GM21529 (cell line): ENCODE measurements at regions not wholly inside any gene's neighbourhood (a gene's known extent, or its start where the extent isn't known, plus 50 kb on each side); places are given as distances from the start of the nearest gene placed in this dataset.

Experiments used
- ATAC-seq: cut with Tn5 transposase; IDR thresholded peaks from one replicate; pipeline ENCODE4 v1.9.1; 2021; ENCODE audit not compliant: unreplicated experiment

DNA sequence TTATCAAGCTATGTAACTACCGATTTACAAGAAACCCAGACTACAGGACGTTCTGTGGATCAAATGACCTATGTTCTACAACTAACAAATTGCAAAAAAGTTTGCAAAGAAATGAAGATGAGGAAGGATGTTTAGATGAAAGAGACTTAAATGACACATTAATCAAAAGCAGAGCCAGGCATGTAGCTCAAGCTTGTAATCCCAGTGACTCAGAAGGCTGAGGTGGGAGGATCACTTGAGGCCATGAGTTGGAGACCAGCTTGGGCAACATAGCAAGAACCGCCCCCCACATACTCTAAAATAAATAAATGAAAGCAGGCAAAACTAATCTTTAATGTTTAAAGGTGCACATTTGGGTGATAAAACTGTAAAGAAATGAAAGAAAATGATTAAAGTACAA lies 331.9 kb downstream of the BTG1 start:
- ATAC-seq: no peak

DNA sequence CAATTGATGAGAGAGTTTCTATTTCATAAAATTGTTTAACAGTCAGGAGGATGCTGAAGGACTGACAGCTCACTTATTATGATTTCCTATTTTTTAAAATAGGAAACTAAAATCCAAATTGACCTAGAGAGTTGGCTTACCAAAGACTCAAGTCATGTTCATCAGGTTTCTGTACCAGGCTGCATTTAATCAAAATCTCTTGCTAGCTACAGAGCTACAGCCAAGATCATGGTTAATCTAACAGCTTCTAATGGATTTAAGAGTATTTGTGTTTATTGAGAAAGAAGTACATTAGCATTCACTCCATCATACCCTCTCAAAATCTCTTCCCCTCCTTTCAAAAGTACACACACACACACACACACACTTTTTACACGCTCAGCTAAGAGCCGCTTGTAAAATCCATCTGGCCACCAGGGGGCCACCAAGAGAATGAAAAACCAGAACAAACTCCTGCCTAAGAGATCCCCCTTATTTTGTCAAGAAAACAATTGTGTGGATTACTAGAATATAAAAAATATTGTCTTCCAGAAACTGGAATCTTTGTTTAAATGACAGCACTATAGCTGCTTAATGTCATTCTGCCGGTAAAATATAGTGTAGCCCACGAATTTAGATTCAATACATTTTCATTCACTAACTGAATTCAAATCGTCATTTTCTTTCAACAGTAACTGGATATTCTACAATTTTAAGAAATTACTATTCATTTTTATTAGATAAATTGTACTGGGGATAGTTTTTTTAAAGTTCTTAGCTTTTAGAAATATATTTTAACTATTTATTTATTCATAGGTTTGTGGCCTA lies 334.0 kb downstream of the BTG1 start:
- peak; percentile 94 for ATAC-seq

DNA sequence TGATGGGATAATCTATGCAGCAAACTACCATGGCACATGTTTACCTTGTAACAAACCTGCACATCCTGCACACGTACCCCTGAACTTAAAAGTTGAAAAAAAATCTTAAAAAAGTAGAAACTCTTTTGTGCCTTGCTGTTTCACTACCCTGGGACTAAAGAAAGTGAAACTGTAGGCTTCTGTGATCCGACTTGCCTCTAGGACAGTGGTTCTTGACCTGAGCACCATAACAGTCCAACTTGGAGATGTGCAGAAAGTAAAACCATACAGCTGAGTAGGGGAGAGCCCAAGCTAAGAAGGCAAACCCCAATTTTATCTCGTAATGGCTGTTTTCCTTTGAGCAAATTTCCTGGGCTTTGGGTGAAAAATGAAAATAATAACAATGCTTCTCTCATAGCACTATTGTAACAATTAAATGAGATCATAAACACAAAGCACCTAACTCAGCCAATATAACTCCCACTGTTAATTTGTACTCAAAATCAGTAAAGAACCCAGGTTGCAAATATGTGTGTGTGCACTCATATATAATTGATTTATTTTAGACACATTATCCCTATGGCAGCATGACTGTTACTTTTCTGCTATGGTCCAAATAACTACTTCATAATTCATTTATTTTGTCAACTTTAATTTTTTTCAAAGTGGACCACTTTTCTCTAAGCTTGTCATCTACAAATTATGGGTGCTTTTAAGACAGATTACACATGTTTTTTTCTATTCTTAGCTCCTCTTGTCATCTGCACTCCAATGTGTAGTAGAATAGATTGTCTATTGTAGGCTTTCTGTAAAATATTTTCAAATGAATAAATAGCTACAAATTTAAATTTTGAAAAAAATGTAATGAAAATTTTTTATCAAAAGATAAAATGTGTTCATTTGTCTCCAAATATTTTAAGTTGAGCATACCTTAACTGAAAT lies 334.9 kb downstream of the BTG1 start:
- no peak for ATAC-seq

DNA sequence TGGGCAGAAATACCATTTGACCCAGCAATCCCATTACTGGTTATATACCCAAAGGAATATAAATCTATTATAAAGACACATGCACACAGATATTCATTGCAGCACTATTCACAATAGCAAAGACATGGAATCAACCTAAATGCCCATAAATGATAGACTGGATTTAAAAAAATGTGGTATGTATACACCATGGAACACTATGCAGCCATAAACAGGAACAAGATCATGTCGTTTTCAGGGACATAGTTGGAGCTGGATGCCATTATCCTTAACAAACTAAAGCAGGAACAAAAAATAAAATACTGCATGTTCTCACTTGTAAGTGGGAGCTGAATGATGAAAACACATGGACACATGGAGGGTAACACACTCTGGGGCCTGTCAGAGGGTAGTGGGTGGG lies 335.6 kb downstream of the BTG1 start:
- ATAC-seq: no peak

DNA sequence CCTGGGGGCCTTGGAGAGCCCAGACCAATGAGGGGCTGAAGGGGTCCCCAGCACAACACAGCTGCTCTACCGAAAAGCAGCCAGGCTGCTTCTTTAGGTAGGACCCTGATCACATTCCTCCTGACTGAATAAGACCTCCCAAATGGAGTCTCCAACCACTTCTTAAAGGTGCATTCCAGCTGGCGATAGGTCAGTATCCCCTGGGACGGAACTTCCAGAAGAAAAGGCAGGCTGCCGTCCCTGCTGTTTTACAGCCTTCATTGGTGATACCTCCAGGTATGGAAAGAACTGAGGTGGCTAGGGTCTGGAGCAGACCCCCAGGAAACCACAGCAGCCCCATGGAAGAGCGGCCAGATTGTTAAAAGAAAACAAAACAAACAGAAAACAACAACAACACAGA lies 340.6 kb downstream of the BTG1 start:
- ATAC-seq: no peak

DNA sequence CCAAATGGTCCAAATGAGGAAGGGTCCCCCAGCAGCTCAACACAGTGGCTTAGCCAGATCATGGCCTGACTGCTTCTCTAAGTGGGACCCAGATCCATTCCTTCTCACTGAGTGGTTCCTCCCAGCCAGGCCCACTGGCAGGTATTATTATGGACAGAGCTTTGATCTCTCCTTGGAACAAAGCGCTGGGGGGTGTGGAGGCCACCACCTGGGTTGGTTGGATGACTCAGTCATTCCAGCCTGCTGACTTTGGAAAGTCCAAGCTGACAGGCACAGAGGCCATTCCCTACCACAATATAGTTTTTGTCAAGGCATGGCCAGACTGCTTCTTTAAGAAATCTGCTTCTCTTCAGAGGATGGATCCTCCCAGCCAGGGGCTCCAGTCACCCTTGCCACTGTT lies 341.1 kb downstream of the BTG1 start:
- no peak for ATAC-seq

DNA sequence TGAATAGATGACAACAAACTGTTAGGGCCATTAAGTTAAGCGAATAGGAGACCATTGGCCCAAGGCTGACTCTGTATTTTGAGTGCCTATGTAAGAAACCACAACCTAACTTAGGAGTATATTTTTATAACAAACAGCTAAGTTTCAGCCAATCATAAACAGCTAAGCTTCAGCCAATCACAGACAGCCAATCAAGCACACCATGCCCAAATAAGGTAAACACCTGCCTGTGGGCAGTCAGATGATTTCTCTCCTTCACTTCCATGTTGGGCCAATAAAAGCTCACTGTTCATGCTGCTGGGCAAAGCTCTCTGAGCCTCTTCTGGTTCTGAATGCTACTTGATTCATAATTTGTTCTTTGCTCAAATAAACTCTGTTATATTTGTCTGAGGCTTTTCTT lies 344.6 kb downstream of the BTG1 start:
- ATAC-seq: no peak

DNA sequence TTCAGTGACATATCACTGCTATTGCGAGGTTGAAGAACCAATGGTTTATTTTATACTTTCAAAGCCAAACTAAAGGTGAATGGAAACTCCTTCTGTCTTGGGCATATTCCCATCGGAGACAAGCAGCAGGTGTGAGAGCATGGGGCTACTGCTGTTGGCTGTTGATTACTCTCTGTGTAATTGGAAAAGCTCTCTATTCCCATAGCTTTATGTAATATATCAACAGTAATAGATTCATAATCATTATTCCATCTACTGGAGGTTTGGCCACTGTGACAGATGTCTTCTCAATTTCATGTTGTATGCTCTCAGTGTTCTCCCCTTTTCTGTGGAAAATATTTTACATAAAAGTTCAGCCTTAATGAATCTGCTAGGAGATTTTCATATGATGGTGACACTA lies 352.0 kb downstream of the BTG1 start:
- no peak for ATAC-seq

DNA sequence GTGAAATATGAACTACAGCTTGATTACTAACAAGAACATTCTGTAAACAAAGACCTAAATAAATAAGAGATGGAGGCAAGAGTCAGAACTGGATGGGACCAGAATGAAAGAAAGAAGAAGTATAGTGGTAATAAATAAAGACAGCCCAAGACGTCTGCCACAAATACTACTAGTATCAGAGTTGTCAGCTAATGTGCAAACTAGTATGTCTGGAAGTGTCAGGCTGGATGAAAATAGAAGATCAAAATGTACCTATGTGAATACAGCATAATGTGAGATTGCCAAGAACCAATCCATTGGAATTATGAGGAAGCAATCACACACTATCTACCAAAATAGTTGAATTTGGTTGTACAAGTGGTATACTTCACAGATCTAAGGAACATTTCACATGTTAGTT lies 353.0 kb downstream of the BTG1 start:
- no peak for ATAC-seq

DNA sequence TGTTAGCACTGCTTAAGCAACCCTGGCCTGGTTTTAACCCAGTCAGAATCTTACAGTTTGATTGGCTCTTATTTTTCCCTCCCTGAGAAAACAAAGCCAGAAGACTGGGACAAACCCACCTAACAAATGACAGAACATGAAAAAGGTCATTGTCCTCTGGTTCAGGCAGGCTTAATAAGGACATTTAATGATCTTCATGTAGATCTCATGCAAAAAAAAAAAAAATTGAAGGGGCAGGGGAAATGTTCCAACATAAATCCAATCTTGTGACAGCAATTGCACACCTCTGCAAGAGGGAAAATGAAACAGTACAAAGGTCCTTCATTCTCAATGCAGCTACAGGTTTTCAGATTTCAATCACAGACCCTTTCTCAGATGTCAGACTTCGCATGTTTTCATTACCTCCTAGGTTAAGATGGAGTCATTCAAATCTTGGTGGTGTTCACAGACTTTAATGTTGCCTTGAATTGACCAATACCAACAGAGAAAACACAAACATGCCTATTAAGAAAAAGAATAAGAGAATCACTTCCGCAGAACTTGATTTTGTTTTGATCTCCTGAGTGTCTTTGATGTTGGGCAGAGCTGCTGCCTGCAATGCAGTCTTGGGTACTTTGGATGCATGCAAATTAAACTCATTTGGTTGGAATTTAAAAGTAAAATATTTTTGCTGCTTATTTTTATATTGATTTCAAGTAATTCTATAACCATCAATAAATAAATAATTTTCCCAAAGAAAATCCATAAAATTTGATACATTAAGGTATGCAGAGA lies 359.0 kb downstream of the BTG1 start:
- ATAC-seq: no peak

DNA sequence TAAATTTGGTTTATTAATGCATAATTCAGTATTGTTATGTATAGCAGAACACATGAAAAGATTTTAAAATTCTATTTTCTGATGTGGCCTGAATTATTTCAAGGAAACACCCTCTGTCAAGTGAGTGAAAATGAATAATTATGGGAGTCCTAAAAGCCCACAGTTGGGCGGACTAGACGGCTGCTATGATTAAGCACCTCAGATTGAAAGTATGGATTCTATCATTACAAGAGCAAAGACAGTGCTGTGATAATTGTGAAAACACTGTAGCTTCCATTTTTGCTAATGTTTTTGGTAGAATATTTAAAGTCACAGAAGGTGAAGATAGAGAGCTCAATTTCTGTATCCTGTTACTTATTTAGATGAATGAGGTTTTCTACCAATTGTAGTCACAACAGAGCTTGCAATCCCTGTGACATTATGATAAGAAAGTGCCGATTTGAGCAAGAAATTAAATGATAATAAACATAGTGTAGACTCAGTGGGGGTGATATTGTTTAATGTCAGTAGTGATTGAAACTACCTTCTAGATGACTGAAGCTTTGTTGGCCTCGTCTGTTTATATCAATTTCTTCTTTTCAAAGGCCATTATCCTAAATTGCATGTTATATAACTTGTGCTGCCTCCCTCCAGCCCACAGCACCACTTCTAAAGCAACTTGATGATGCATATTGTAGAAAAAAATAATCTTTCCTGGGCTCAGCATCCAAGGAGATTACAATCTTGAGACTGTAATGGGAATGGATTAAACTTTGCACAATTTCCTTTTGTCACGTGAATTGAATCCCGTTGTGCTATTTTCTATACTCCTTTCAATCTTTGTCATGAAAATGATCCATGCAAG lies 359.8 kb downstream of the BTG1 start:
- no peak for ATAC-seq

DNA sequence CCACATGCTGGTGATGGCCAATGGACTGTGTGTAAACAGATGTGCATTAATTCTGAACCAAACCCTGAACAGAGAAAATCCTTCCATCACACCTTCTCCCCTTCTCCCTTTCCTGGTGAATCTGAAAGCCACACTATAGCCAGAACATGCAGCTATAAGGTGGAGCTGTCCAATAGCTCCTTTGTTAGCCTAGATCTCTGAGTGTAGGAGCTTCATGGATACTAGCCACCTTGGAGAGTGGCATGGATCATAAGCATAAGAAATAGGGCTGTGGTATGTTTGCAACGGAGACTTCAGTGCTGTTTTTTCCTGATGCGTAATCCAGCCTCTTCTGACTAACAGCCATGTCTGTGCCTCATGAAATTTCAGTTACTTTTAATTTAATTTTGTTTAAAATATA lies 364.5 kb downstream of the BTG1 start:
- ATAC-seq: no peak

DNA sequence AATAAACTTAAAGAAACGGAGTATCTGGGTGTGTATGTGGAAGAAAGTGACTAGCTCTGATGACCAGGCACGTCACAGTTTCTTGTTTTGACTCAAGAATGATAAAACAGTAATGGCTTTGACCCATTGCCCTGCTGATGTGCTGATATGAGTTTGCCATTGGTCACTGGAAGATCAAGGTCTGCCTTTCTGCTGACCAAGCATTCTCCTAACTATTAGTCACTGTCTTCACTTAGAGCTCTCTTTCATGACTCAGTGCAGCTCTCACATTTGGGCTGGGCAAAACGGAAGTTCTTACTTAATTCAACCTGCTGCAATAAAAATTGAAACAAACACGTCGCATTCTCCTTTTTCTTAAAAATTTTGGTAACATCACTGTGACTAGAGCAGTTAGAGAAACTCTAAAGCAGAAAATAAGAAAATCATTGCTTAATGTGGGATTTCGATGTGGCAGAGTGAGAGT lies 366.7 kb downstream of the BTG1 start:
- peak; percentile 91 for ATAC-seq

DNA sequence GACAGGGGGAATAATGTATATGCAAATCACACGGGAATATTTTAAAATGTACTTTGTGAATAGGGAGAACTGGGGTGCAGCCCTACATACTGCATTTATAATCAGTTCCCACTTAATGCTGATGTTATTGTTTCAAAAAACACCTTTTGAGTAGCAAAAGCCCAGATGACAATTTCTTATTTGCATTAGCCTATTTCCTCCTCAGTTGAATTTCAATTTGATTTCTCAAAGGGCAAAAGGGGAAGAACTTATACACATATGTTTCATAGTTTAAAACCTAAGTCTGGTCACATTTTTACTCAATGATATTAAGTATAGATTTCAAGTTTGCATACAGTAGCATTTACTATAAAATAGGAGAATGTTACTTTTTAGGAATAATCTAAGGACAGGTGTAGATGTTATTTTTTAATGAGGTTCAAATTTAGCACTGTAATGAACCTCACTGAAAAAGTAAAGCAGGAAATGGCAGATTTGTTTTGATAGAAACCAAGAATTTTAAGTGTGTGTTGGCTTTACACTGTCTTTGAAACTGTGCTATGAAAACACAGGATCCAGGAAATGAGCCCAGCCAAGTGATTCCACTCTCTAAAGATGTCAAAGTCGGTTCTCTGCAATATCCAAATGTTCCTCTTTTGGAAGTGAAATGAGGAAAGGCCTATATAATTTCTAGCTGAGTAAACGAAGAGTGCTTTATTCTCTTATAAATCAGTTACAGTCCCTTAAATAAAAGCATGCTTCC lies 367.4 kb downstream of the BTG1 start:
- ATAC-seq: peak; percentile 66

DNA sequence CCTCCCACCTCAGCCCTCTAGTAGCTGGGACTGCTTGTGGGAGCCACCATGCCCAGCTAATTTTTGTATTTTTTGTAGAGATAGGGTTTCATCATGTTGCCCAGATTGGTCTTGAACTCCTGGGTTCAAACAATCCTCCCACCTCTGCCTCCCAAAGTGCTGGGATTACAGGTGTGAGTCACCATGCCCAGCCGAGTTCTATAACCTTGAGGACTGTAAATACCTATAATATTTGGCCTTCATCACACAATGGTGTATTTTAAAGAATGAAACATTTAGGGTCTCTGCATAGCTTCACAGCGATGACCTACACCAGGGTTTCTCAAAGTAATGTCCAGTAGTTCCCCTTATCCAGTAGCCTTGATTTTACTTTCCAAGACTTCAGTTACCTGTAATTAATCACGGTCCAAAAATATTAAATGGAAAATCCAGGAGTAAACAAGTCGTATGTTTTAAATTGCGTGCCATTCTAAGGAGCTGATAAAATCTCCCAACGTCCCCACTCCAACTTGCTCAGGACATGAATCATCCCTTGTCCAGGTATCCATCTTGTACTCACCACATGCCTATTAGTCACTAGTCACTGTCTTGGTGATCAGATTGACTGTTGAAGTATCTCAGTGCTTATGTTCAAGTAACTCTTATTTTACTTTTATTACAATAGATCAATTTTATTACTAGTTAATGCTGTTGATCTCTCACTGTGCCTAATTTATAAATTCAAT lies 368.2 kb downstream of the BTG1 start:
- no peak for ATAC-seq

DNA sequence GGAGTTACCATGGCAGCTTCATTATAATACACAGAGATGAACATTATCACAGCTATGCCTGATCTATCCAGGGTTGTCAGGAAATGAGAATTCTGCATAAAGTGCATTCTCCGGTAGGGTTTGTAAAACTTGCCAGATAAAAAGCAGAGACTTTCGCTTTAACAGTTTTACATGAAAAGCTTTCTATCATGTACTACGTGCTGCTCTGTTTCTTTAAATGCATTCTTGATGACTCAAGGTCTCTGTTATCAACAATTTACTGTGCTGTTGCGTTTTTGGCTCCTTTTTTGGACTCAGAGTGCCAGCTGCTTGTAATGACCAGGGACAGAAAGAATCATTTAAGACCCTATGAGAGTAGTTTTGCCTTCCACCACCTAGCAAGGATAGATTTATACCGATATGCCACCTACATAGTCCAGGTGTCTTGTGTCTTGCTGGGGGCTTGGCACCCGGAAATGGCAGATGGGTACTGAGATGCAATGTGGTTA lies 371.2 kb downstream of the BTG1 start:
- no peak for ATAC-seq

DNA sequence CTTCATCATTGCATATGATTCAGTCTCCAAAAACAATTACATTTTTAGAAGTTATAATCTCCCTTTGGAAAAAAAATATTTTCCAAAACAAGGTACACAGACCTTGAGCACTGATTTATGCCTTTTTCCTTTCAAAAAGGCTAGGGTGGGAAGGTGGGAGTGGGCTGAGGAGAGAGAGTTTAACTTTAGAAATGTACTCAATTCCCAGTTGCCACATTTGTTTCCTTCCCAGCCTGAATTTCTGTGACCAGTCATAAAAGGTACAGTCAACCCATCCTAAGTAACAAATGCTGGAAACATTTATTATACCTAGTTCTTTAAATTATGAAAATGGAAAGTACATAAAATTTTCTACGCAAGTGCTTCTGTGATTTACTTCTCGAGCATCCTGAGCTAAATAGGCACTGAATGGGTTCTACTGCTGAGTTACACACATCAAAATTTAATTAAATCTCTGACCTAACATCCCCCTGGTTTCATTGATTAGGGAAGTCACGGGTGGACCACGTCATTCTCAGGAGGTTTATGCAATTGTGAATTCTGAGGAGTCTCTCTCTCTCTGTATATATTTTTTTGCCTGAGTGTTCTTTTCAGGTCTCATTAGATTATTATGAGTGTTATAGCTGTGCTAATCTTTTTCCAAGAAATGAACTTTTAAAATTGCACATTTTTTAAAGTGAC lies 371.8 kb downstream of the BTG1 start:
- no peak for ATAC-seq

DNA sequence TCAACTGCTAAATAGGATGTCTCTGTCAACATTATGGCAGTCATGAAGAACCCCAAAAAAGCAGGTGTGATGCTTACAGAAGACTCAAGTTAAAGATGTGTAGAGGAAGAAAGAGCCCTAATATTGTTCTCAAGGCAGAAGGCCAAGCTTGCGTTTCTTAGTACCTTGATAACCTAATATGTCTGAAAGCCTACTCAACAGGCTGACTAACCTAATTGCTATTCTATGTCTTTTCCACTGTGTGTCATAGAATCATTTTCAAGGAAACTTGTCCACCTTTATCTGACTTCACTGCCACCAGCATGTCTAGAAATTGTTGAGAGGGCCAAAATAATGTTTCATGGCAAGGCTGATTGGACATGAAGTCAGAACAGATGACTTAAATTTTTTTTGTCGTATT lies 373.2 kb downstream of the BTG1 start:
- no peak for ATAC-seq
